Heart left ventricle (tissue), 16 donors: ENCODE measurements at regions not wholly inside any gene's neighbourhood (a gene's known extent, or its start where the extent isn't known, plus 50 kb on each side); places are given as distances from the start of the nearest gene placed in this dataset.
A peak's percentile ranks its signal among the peaks of the same experiment; 100 is the strongest.

Experiments used
- ATAC-seq, 4 donors: fragments of 200-7000 bp; cut with Tn5 transposase; one replicate each; pipeline ENCODE4 v1.9.1; 2020 to 2022; ENCODE audit warnings: moderate library complexity in 4 of 4, mild to moderate bottlenecking in 3 of 4, moderate number of reproducible peaks in 1 of 4
- DNase-seq, 5 donors: peaks; one replicate each; pipeline ENCODE4 v3.0.0-alpha.2; 2020
- H3K27ac ChIP-seq, 12 donors: fragments of 200-600 bp; sonication (generic) in 4 of 12; one replicate each; pipeline versions ENCODE4 v1.5.0 to v1.8.0; 2016 to 2022; ENCODE audit warnings: mild to moderate bottlenecking in 2 of 12
- H3K27me3 ChIP-seq, 9 donors: fragments of 200-600 bp; sonication (generic) in 2 of 9; one replicate each; pipeline versions ENCODE4 v1.5.1 to v1.8.0; 2016 to 2022; ENCODE audit warnings: mild to moderate bottlenecking in 3 of 9
- H3K36me3 ChIP-seq, 9 donors: fragments of 200-600 bp; sonication (generic) in 2 of 9; one replicate each; pipeline versions ENCODE4 v1.5.0 to v1.8.0; 2018 to 2022; ENCODE audit warnings: mild to moderate bottlenecking in 2 of 9
- H3K4me1 ChIP-seq, 12 donors: fragments of 200-600 bp; sonication (generic) in 4 of 12; one replicate each; pipeline versions ENCODE4 v1.5.0 to v1.8.0; 2016 to 2022; ENCODE audit warnings: mild to moderate bottlenecking in 3 of 12
- H3K4me3 ChIP-seq, 12 donors: fragments of 200-600 bp; sonication (generic) in 4 of 12; one replicate each; pipeline versions ENCODE4 v1.5.0 to v1.8.0; 2017 to 2022; ENCODE audit warnings: mild to moderate bottlenecking in 9 of 12, moderate library complexity in 4 of 12
- H3K9me3 ChIP-seq, 12 donors: fragments of 200-600 bp; sonication (generic) in 4 of 12; one replicate each; pipeline versions ENCODE4 v1.5.0 to v1.8.0; 2016 to 2022; ENCODE audit warnings: mild to moderate bottlenecking in 1 of 12
- CTCF ChIP-seq, 12 donors: fragments of 200-600 bp; sonication (generic) in 4 of 12; IDR thresholded peaks; one replicate each; pipeline versions ENCODE4 v1.5.0 to v1.8.0; 2018 to 2022; ENCODE audit warnings: antibody characterized with exemption in 12 of 12, mild to moderate bottlenecking in 5 of 12
- POLR2A ChIP-seq, 2 donors: fragments of 450-650 bp; IDR thresholded peaks; one replicate each; pipeline ENCODE4 v1.6.1; 2017; ENCODE audit warnings: antibody characterized with exemption in 2 of 2, mild to moderate bottlenecking in 2 of 2, moderate library complexity in 2 of 2
- WGBS, 4 donors: extraction: QIAGEN DNeasy Blood & Tissue Kit in 2 of 4; methylation state at CpG; one replicate each; pipeline versions ENCODE4 v1.1.5 to v1.1.7; 2013 to 2018; 5-methylcytosine and 5-hydroxymethylcytosine counted together
- intact Hi-C, 10 donors: fragments of 100-400 bp; cut with DNase I; formaldehyde crosslinking; loops; one replicate each; pipeline versions ENCODE4 v1.11.1 to v1.14.2; 2022
- donor health status: ischemic (EF 13 %, LVEDD 7.1; RV severe dilation, severe dysfunction).
- donor health status: healthy with polysubstance abuse.
- donor health status: DM: no; HTN: yes; CAD: no.
- donor health status: DM: no; HTN: no; CAD: no.
- donor health status: ischemic (EF 25% LVEDD 6.9; RV normal size, moderate dysfunction).
- donor health status: ischemic (EF 25% LVEDD 5.7; RV mildly dilated, moderate dysfunction).
- donor health status: healthy.
- donor health status: DM: yes; HTN: yes; CAD: no.
- donor health status: ischemic (EF 35%, LVEDD 5.7; RV mildly dilated, moderate dysfunction).
- donor health status: nonischemic (EF 11% LVEDD 7.7; RV severe dilation, severe dysfunction).
- donor health status: DM: yes; HTN: yes; CAD: no.
- donor health status: PGD.
- donor health status: ischemic (EF 29% LVEDD 5.4; RV normal size, mild dysfunction).
- donor health status: nonischemic (EF 23%, LVEDD 6.1; RV moderate dilation, normal function).

- intact Hi-C loops, result loop anchor here in 1 of 10 donors (10.0 kb wide), 1 partner anchor 139 kb away; no protein-coding TSS in a partner anchor
- Histone ChIP-seq H3K27me3 (no peaks in the 10 kb centered on the region), H3K9me3 (peaks cover 0 to 9% (median 0%) of the 10 kb centered on the region in 12 donors), H3K27ac (peak overlapping the region in 11 of 12 donors; percentile 1 to 56 (median 34)), H3K36me3 (no peaks in the 10 kb centered on the region), H3K4me3 (no peak overlapping the region), H3K4me1 (peaks cover 0 to 31% (median 6%) of the 10 kb centered on the region in 12 donors)
- TF ChIP-seq CTCF (IDR thresholded peaks at IDR 0.05) (no peak), POLR2A (IDR thresholded peaks at IDR 0.05) (no peak)
- peak in 1 of 4 donors; percentile 28 for ATAC-seq
- no peak for DNase-seq
- WGBS, 4 donors, result 66 to 72% (median 68%) methylated on average over 3 of the region's 3 CpGs
Measured at GRCh38 chr10:10663622-10664021, 354.1 kb upstream of the CELF2 start.

GRCh38 chr10:10665750-10666149, 351.9 kb upstream of the CELF2 start:
- intact Hi-C loops, result loop anchor here in 1 of 10 donors (10.0 kb wide), 1 partner anchor 141 kb away; no protein-coding TSS in a partner anchor
- ATAC-seq (peak in 3 of 4 donors; percentile 62 to 73 (median 63)), DNase-seq (peak in 2 of 5 donors; percentile 32 to 38)
- Histone ChIP-seq H3K36me3 (no peaks in the 10 kb centered on the region), H3K27ac (no peak overlapping the region), H3K4me1 (peaks cover 0 to 27% (median 6%) of the 10 kb centered on the region in 12 donors), H3K9me3 (no peaks in the 10 kb centered on the region), H3K27me3 (no peaks in the 10 kb centered on the region), H3K4me3 (no peak overlapping the region)
- 36 to 59% (median 51%) methylated on average over 6 of the region's 6 CpGs for WGBS, 4 donors
- no peak for TF ChIP-seq POLR2A (IDR thresholded peaks at IDR 0.05)
- no peak for TF ChIP-seq CTCF (IDR thresholded peaks at IDR 0.05)

GRCh38 chr10:10667466-10667865, 350.2 kb upstream of the CELF2 start:
- Histone ChIP-seq H3K4me3 (no peak overlapping the region), H3K27me3 (no peaks in the 10 kb centered on the region), H3K27ac (no peak overlapping the region), H3K4me1 (peaks cover 0 to 16% (median 6%) of the 10 kb centered on the region in 12 donors), H3K36me3 (no peaks in the 10 kb centered on the region), H3K9me3 (peaks cover 0 to 5% (median under 1%) of the 10 kb centered on the region in 12 donors)
- intact Hi-C loops, result loop anchor here in 1 of 10 donors (10.0 kb wide), 1 partner anchor 143 kb away; no protein-coding TSS in a partner anchor
- WGBS, 4 donors, result 62 to 82% (median 69%) methylated on average over 5 of the region's 5 CpGs
- TF ChIP-seq POLR2A (IDR thresholded peaks at IDR 0.05), result no peak
- no peak for TF ChIP-seq CTCF (IDR thresholded peaks at IDR 0.05)
- DNase-seq (no peak), ATAC-seq (no peak)

- 96 to 100% (median 98%) methylated on average over 1 of the region's 1 CpG for WGBS, 4 donors
Measured at GRCh38 chr10:10676972-10677371, 340.7 kb upstream of the CELF2 start.

More at GRCh38 chr10:10676972-10677371, 340.7 kb upstream of the CELF2 start:
- H3K9me3 ChIP-seq, result peaks cover 0 to 28% (median 12%) of the 10 kb centered on the region in 12 donors
- no peaks in the 10 kb centered on the region for H3K36me3 ChIP-seq
- no peaks in the 10 kb centered on the region for H3K4me1 ChIP-seq
- TF ChIP-seq POLR2A (IDR thresholded peaks at IDR 0.05), result no peak
- no peak for TF ChIP-seq CTCF (IDR thresholded peaks at IDR 0.05)
- intact Hi-C loops, result loop anchor here in 9 of 10 donors (1.0 to 10.0 kb wide), 6 partner anchors 442 to 1342 kb away; no protein-coding TSS in a partner anchor
- no peak overlapping the region for H3K4me3 ChIP-seq
- ATAC-seq (no peak), DNase-seq (no peak)
- H3K27ac ChIP-seq, result no peak overlapping the region
- H3K27me3 ChIP-seq, result no peaks in the 10 kb centered on the region
